H1 (cell line): ENCODE measurements at regions not wholly inside any gene's neighbourhood (a gene's known extent, or its start where the extent isn't known, plus 50 kb on each side); places are given as distances from the start of the nearest gene placed in this dataset.

Experiments
- CTCF ChIP-seq, 3 experiments: IDR thresholded peaks; 1 replicate in 2 of 3; 2 replicates in 1 of 3; pipeline versions ENCODE4 v1.5.1 to v1.6.1; 2011; ENCODE audit warnings: low read length in 3 of 3, mild to moderate bottlenecking in 3 of 3, inconsistent platforms in 2 of 3, low read depth in 1 of 3, moderate library complexity in 1 of 3; ENCODE audit not compliant: insufficient read depth in 1 of 3; ENCODE audit errors: control extremely low read depth in 1 of 3

GRCh38 chr19:28012361-28012760 lies 1200.6 kb downstream of the UQCRFS1 start (continued):
- peak; percentile 87 to 95 (median 88) for TF ChIP-seq CTCF (IDR thresholded peaks at IDR 0.05; ENCODE audit: control extremely low read depth in 1 of 3, insufficient read depth in 1 of 3, low read depth in 1 of 3, low read length in 3 of 3)
- TF ChIP-seq, all 59 proteins: peak for 3
